ENCODE measurements at regions not wholly inside any gene's neighbourhood (a gene's known extent, or its start where the extent isn't known, plus 50 kb on each side); places are given as distances from the start of the nearest gene placed in this dataset.

- TF ChIP-seq, protein P1, sequence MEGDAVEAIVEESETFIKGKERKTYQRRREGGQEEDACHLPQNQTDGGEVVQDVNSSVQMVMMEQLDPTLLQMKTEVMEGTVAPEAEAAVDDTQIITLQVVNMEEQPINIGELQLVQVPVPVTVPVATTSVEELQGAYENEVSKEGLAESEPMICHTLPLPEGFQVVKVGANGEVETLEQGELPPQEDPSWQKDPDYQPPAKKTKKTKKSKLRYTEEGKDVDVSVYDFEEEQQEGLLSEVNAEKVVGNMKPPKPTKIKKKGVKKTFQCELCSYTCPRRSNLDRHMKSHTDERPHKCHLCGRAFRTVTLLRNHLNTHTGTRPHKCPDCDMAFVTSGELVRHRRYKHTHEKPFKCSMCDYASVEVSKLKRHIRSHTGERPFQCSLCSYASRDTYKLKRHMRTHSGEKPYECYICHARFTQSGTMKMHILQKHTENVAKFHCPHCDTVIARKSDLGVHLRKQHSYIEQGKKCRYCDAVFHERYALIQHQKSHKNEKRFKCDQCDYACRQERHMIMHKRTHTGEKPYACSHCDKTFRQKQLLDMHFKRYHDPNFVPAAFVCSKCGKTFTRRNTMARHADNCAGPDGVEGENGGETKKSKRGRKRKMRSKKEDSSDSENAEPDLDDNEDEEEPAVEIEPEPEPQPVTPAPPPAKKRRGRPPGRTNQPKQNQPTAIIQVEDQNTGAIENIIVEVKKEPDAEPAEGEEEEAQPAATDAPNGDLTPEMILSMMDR (IDR thresholded peaks at IDR 0.05 in 2 of 3, conservative IDR thresholded peaks at IDR 0.05 in 1 of 3; ENCODE audit: borderline replicate concordance in 1 of 3, insufficient read depth in 1 of 3, low read depth in 2 of 3, low read length in 2 of 3) = no peak
- TF ChIP-seq RAD21 (IDR thresholded peaks at IDR 0.05; ENCODE audit: low read depth) = no peak
- TF ChIP-seq MAX (IDR thresholded peaks at IDR 0.05) = no peak
- TF ChIP-seq, protein P2, sequence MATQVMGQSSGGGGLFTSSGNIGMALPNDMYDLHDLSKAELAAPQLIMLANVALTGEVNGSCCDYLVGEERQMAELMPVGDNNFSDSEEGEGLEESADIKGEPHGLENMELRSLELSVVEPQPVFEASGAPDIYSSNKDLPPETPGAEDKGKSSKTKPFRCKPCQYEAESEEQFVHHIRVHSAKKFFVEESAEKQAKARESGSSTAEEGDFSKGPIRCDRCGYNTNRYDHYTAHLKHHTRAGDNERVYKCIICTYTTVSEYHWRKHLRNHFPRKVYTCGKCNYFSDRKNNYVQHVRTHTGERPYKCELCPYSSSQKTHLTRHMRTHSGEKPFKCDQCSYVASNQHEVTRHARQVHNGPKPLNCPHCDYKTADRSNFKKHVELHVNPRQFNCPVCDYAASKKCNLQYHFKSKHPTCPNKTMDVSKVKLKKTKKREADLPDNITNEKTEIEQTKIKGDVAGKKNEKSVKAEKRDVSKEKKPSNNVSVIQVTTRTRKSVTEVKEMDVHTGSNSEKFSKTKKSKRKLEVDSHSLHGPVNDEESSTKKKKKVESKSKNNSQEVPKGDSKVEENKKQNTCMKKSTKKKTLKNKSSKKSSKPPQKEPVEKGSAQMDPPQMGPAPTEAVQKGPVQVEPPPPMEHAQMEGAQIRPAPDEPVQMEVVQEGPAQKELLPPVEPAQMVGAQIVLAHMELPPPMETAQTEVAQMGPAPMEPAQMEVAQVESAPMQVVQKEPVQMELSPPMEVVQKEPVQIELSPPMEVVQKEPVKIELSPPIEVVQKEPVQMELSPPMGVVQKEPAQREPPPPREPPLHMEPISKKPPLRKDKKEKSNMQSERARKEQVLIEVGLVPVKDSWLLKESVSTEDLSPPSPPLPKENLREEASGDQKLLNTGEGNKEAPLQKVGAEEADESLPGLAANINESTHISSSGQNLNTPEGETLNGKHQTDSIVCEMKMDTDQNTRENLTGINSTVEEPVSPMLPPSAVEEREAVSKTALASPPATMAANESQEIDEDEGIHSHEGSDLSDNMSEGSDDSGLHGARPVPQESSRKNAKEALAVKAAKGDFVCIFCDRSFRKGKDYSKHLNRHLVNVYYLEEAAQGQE (IDR thresholded peaks at IDR 0.05; ENCODE audit: low read depth) = no peak
- TF ChIP-seq EZH2phosphoT487 (IDR thresholded peaks at IDR 0.05; ENCODE audit: borderline replicate concordance) = no peak
Measured at GRCh38 chr10:23824822-23825221, 384.1 kb upstream of the KIAA1217 start.
